ENCODE measurements at regions not wholly inside any gene's neighbourhood (a gene's known extent, or its start where the extent isn't known, plus 50 kb on each side); places are given as distances from the start of the nearest gene placed in this dataset.

DNA sequence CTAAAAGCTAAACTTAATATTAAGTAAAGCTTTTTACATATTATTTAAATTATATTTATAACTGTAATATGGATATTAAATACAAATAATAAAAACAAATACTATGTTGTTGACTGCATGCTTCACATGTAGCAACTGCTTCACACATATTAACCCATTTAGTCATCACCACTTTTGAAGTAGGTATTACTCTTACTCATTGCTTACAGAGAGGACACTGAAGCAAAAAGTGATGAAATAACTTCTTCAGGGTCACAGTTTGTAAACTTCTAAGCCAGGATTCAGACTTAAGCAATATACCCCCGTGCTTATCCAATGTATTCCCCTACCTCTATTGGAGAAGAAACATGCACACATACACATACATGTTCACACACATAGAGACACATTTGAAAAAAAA lies 166.6 kb downstream of the DKK2 start:
- H3K9me3 ChIP-seq (ENCODE audit: control insufficient read depth, low read length), result no peaks in the 10 kb centered on the region
- WGBS, result 73% methylated on average over 1 of the region's 1 CpG
- intact Hi-C loops (cut with DNase I), result no loop called here
- ATAC-seq (no peak), DNase-seq (no peak)
- H3K27ac ChIP-seq (ENCODE audit: low read length), result no peak overlapping the region
- H3K4me1 ChIP-seq (ENCODE audit: control insufficient read depth, insufficient read depth, low read length), result no peaks in the 10 kb centered on the region
- no peaks in the 10 kb centered on the region for H3K27me3 ChIP-seq (ENCODE audit: control insufficient read depth, insufficient read depth)
- no peak overlapping the region for H3K4me3 ChIP-seq (ENCODE audit: low read length)

DNA sequence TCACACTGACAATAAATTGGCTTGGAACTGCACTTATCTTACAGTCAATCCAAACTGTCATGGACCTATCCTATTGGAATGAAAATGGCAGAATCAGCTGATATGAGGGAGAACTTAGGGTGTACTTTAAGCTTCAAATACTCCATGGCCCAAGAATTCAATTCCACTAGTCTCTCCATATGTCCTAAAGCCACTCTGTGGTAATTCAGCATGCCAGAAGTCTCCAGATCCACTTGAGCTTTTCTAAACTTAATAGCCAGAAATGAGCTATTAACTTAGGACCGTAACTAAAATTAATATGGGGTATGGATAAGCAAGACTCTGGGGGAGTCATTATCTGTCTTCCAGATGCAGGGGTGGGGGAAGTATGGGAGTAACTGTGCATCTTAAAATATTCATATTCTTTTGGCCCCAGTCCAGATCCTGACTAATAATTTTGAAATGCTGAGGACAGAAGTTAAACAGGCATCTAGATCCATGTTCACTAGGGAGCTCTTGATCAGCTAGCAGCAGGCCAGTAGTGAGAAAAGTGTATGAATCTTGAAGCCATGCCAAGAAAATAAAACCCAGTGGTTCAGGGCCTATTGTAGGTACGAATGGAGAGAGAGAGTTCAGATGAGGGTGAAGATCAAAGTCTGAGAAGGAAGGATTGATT lies 167.6 kb downstream of the DKK2 start:
- intact Hi-C loops (cut with DNase I), result no loop called here
- no peaks in the 10 kb centered on the region for H3K4me1 ChIP-seq (ENCODE audit: control insufficient read depth, insufficient read depth, low read length)
- no peaks in the 10 kb centered on the region for H3K9me3 ChIP-seq (ENCODE audit: control insufficient read depth, low read length)
- no peak for ATAC-seq
- no peak for DNase-seq
- H3K4me3 ChIP-seq (ENCODE audit: low read length), result no peak overlapping the region
- 38% methylated on average over 2 of the region's 2 CpGs for WGBS
- H3K27me3 ChIP-seq (ENCODE audit: control insufficient read depth, insufficient read depth), result no peaks in the 10 kb centered on the region
- H3K27ac ChIP-seq (ENCODE audit: low read length), result no peak overlapping the region

GRCh38 chr4:106864231-106864630 lies 171.9 kb downstream of the DKK2 start:
- Histone ChIP-seq H3K4me3 (ENCODE audit: low read length) (no peak overlapping the region), H3K27ac (ENCODE audit: low read length) (no peak overlapping the region), H3K9me3 (ENCODE audit: control insufficient read depth, low read length) (no peaks in the 10 kb centered on the region), H3K4me1 (ENCODE audit: control insufficient read depth, insufficient read depth, low read length) (no peaks in the 10 kb centered on the region), H3K27me3 (ENCODE audit: control insufficient read depth, insufficient read depth) (no peaks in the 10 kb centered on the region)
- intact Hi-C loops (cut with DNase I), result no loop called here
- ATAC-seq (no peak), DNase-seq (no peak)

- Histone ChIP-seq H3K27me3 (ENCODE audit: control insufficient read depth, insufficient read depth) (no peaks in the 10 kb centered on the region), H3K9me3 (ENCODE audit: control insufficient read depth, low read length) (no peaks in the 10 kb centered on the region), H3K4me1 (ENCODE audit: control insufficient read depth, insufficient read depth, low read length) (no peaks in the 10 kb centered on the region), H3K4me3 (ENCODE audit: low read length) (no peak overlapping the region), H3K27ac (ENCODE audit: low read length) (no peak overlapping the region)
- ATAC-seq (no peak), DNase-seq (no peak)
- intact Hi-C loops (cut with DNase I), result no loop called here
Measured at GRCh38 chr4:106854569-106855351, 181.4 kb downstream of the DKK2 start.

GRCh38 chr4:106852426-106852825 lies 183.7 kb downstream of the DKK2 start:
- Histone ChIP-seq H3K27me3 (ENCODE audit: control insufficient read depth, insufficient read depth) (no peaks in the 10 kb centered on the region), H3K4me3 (ENCODE audit: low read length) (no peak overlapping the region), H3K4me1 (ENCODE audit: control insufficient read depth, insufficient read depth, low read length) (no peaks in the 10 kb centered on the region), H3K27ac (ENCODE audit: low read length) (no peak overlapping the region), H3K9me3 (ENCODE audit: control insufficient read depth, low read length) (no peaks in the 10 kb centered on the region)
- intact Hi-C loops (cut with DNase I), result no loop called here
- DNase-seq (no peak), ATAC-seq (no peak)
- WGBS, result 66% methylated on average over 1 of the region's 1 CpG

DNA sequence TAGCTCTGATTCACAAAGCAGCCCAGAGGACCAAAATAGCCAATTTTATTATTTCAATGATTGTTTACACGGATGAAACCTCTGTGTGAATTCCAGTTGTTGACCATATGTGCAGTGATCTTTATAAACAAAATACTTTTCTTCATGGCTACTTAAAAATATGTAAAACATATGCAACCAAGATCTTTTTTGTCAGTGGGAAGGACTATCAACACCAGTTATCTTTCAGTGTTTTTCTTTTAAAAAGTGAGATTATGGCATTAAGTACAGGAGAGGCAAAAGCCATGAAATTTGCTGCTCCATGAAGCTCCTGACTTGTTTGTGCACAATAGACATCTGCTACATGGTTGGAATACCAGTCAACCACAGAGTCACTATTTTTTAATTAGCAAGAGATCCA lies 184.4 kb downstream of the DKK2 start:
- no peaks in the 10 kb centered on the region for H3K27me3 ChIP-seq (ENCODE audit: control insufficient read depth, insufficient read depth)
- no peak overlapping the region for H3K4me3 ChIP-seq (ENCODE audit: low read length)
- no peak overlapping the region for H3K27ac ChIP-seq (ENCODE audit: low read length)
- H3K4me1 ChIP-seq (ENCODE audit: control insufficient read depth, insufficient read depth, low read length), result no peaks in the 10 kb centered on the region
- ATAC-seq, result no peak
- WGBS, result 87% methylated on average over 1 of the region's 1 CpG
- intact Hi-C loops (cut with DNase I), result no loop called here
- no peak for DNase-seq
- no peaks in the 10 kb centered on the region for H3K9me3 ChIP-seq (ENCODE audit: control insufficient read depth, low read length)

GRCh38 chr4:106850691-106851090 lies 185.4 kb downstream of the DKK2 start:
- no peak overlapping the region for H3K4me3 ChIP-seq (ENCODE audit: low read length)
- WGBS, result 75% methylated on average over 2 of the region's 2 CpGs
- intact Hi-C loops (cut with DNase I), result no loop called here
- H3K27me3 ChIP-seq (ENCODE audit: control insufficient read depth, insufficient read depth), result no peaks in the 10 kb centered on the region
- H3K9me3 ChIP-seq (ENCODE audit: control insufficient read depth, low read length), result no peaks in the 10 kb centered on the region
- no peak for ATAC-seq
- H3K27ac ChIP-seq (ENCODE audit: low read length), result no peak overlapping the region
- no peak for DNase-seq
- H3K4me1 ChIP-seq (ENCODE audit: control insufficient read depth, insufficient read depth, low read length), result no peaks in the 10 kb centered on the region

DNA sequence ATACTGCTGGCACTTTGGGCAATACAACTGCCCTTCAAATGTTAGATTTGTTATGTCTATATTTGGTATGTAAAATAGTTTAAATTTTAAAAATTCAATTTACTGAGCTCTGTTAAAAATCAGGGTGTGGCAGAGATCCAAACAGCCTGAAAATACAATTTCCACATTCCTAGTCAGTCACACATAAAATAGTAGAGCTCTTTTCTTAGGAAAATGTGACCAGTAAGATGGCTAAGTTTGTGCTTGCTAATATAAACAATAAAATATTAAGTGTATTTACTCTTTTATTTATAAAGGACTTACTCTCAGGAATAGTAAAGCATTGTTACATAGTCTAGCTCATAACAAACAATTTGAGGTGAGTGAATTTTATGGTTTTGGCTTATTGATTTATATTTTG lies 200.2 kb downstream of the DKK2 start:
- intact Hi-C loops (cut with DNase I), result no loop called here
- no peaks in the 10 kb centered on the region for H3K27me3 ChIP-seq (ENCODE audit: control insufficient read depth, insufficient read depth)
- DNase-seq (no peak), ATAC-seq (no peak)
- no peaks in the 10 kb centered on the region for H3K4me1 ChIP-seq (ENCODE audit: control insufficient read depth, insufficient read depth, low read length)
- no peak overlapping the region for H3K27ac ChIP-seq (ENCODE audit: low read length)
- H3K4me3 ChIP-seq (ENCODE audit: low read length), result no peak overlapping the region
- H3K9me3 ChIP-seq (ENCODE audit: control insufficient read depth, low read length), result no peaks in the 10 kb centered on the region

DNA sequence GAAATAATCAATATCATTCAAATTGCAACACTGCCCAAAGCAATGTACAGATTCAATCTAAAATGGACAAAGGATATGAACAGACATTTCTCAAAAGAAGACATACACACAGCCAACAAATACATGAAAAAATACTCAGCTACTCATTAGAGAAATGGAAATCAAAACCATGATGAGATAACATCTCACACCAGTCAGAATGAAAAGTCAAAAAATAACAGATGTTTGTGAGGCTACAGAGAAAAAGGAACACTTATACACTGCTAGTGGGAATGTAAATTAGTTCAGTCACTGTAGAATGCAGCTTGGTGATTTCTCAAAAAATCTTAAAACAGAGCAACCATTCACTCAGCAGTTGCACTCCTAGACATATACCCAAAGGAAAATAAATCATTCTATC lies 205.2 kb downstream of the DKK2 start:
- no peaks in the 10 kb centered on the region for H3K9me3 ChIP-seq (ENCODE audit: control insufficient read depth, low read length)
- DNase-seq, result no peak
- H3K4me1 ChIP-seq (ENCODE audit: control insufficient read depth, insufficient read depth, low read length), result no peaks in the 10 kb centered on the region
- intact Hi-C loops (cut with DNase I), result no loop called here
- no peak overlapping the region for H3K4me3 ChIP-seq (ENCODE audit: low read length)
- ATAC-seq, result no peak
- H3K27me3 ChIP-seq (ENCODE audit: control insufficient read depth, insufficient read depth), result no peaks in the 10 kb centered on the region
- H3K27ac ChIP-seq (ENCODE audit: low read length), result no peak overlapping the region

GRCh38 chr4:106818764-106819163 lies 217.3 kb downstream of the DKK2 start:
- no peak overlapping the region for H3K27ac ChIP-seq (ENCODE audit: low read length)
- no peaks in the 10 kb centered on the region for H3K27me3 ChIP-seq (ENCODE audit: control insufficient read depth, insufficient read depth)
- H3K4me3 ChIP-seq (ENCODE audit: low read length), result no peak overlapping the region
- ATAC-seq (no peak), DNase-seq (no peak)
- no peaks in the 10 kb centered on the region for H3K4me1 ChIP-seq (ENCODE audit: control insufficient read depth, insufficient read depth, low read length)
- H3K9me3 ChIP-seq (ENCODE audit: control insufficient read depth, low read length), result no peaks in the 10 kb centered on the region
- intact Hi-C loops (cut with DNase I), result no loop called here
- 89% methylated on average over 1 of the region's 1 CpG for WGBS

DNA sequence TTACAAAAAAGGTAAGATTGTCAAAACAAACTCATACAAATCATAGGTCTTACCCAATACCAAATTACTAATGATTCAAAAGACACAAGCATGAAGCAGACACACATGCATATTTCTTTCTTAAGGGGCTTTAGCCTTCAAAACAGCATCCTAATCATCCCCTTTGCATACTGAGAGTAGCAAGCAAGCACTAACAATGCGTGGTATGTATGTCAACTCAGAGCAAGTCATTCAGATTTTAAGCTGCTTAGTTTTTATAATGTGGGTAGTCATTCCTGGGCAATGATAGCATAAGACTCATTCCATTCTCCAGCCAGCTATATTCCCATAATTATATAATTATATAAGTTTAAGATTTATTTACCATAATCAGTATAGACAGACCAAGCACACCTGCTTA lies 219.6 kb downstream of the DKK2 start:
- H3K4me1 ChIP-seq (ENCODE audit: control insufficient read depth, insufficient read depth, low read length), result no peaks in the 10 kb centered on the region
- 59% methylated on average over 1 of the region's 1 CpG for WGBS
- ATAC-seq (no peak), DNase-seq (no peak)
- H3K27ac ChIP-seq (ENCODE audit: low read length), result no peak overlapping the region
- no peaks in the 10 kb centered on the region for H3K9me3 ChIP-seq (ENCODE audit: control insufficient read depth, low read length)
- H3K27me3 ChIP-seq (ENCODE audit: control insufficient read depth, insufficient read depth), result no peaks in the 10 kb centered on the region
- no peak overlapping the region for H3K4me3 ChIP-seq (ENCODE audit: low read length)
- intact Hi-C loops (cut with DNase I), result no loop called here

GRCh38 chr4:106810122-106810521 lies 226.0 kb downstream of the DKK2 start:
- intact Hi-C loops (cut with DNase I), result no loop called here
- no peaks in the 10 kb centered on the region for H3K27me3 ChIP-seq (ENCODE audit: control insufficient read depth, insufficient read depth)
- no peaks in the 10 kb centered on the region for H3K4me1 ChIP-seq (ENCODE audit: control insufficient read depth, insufficient read depth, low read length)
- no peak overlapping the region for H3K27ac ChIP-seq (ENCODE audit: low read length)
- ATAC-seq, result no peak
- no peaks in the 10 kb centered on the region for H3K9me3 ChIP-seq (ENCODE audit: control insufficient read depth, low read length)
- no peak for DNase-seq
- no peak overlapping the region for H3K4me3 ChIP-seq (ENCODE audit: low read length)

Data from right cardiac atrium (tissue), 5 donors.